ENCODE measurements at regions not wholly inside any gene's neighbourhood (a gene's known extent, or its start where the extent isn't known, plus 50 kb on each side); places are given as distances from the start of the nearest gene placed in this dataset.

DNA sequence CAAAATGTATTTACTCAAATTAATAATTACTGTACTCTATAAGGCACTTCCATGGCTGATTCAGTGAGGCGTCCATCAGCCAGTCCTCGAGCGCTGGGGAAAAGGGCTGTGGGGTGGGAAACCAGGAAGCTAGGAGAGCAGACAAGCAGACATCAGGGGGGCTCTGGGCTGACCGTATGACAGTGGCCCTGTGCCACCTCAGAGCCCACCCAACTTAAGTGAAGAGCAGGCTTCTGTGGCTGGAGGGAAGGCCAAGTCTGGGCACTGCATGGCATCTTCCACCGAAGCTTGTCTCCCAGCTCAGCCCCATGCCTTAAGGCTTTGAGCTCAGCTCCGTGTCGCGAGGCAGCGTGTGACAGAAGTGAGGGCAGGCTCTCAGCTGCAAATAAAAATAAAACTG is 464.5 kb upstream of the ZMIZ1 start:
- TF ChIP-seq, protein P1, sequence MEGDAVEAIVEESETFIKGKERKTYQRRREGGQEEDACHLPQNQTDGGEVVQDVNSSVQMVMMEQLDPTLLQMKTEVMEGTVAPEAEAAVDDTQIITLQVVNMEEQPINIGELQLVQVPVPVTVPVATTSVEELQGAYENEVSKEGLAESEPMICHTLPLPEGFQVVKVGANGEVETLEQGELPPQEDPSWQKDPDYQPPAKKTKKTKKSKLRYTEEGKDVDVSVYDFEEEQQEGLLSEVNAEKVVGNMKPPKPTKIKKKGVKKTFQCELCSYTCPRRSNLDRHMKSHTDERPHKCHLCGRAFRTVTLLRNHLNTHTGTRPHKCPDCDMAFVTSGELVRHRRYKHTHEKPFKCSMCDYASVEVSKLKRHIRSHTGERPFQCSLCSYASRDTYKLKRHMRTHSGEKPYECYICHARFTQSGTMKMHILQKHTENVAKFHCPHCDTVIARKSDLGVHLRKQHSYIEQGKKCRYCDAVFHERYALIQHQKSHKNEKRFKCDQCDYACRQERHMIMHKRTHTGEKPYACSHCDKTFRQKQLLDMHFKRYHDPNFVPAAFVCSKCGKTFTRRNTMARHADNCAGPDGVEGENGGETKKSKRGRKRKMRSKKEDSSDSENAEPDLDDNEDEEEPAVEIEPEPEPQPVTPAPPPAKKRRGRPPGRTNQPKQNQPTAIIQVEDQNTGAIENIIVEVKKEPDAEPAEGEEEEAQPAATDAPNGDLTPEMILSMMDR (IDR thresholded peaks at IDR 0.05), result no peak
- no peak for TF ChIP-seq POLR2A (IDR thresholded peaks at IDR 0.05)

Data from testis (tissue), 2 donors.